Prostate gland (tissue), 1 donor: ENCODE measurements at regions not wholly inside any gene's neighbourhood (a gene's known extent, or its start where the extent isn't known, plus 50 kb on each side); places are given as distances from the start of the nearest gene placed in this dataset.

Source experiments
- POLR2A ChIP-seq: fragments of 450-650 bp; IDR thresholded peaks from one replicate; pipeline ENCODE4 v1.6.1; 2016; ENCODE audit warnings: antibody characterized with exemption, mild to moderate bottlenecking
- POLR2AphosphoS5 ChIP-seq: sonication (generic); formaldehyde crosslinking; IDR thresholded peaks from one replicate; pipeline ENCODE4 v1.6.1; 2017; ENCODE audit warnings: antibody characterized with exemption

GRCh38 chr9:129287619-129288305 lies 109.7 kb upstream of the IER5L start:
- no peak for TF ChIP-seq POLR2A
- TF ChIP-seq POLR2AphosphoS5: no peak
